C4-2B (cell line): ENCODE measurements at regions not wholly inside any gene's neighbourhood (a gene's known extent, or its start where the extent isn't known, plus 50 kb on each side); places are given as distances from the start of the nearest gene placed in this dataset.

Source experiments
- ZFX ChIP-seq: fragments of 450-650 bp; IDR thresholded peaks from 2 replicates; pipeline ENCODE4 v1.6.1; 2017
- TF ChIP-seq, protein P1 (sequence below): fragments of 450-650 bp; conservative IDR thresholded peaks from 2 replicates; pipeline ENCODE4 v1.5.1; 2017; ENCODE audit warnings: mild to moderate bottlenecking

DNA sequence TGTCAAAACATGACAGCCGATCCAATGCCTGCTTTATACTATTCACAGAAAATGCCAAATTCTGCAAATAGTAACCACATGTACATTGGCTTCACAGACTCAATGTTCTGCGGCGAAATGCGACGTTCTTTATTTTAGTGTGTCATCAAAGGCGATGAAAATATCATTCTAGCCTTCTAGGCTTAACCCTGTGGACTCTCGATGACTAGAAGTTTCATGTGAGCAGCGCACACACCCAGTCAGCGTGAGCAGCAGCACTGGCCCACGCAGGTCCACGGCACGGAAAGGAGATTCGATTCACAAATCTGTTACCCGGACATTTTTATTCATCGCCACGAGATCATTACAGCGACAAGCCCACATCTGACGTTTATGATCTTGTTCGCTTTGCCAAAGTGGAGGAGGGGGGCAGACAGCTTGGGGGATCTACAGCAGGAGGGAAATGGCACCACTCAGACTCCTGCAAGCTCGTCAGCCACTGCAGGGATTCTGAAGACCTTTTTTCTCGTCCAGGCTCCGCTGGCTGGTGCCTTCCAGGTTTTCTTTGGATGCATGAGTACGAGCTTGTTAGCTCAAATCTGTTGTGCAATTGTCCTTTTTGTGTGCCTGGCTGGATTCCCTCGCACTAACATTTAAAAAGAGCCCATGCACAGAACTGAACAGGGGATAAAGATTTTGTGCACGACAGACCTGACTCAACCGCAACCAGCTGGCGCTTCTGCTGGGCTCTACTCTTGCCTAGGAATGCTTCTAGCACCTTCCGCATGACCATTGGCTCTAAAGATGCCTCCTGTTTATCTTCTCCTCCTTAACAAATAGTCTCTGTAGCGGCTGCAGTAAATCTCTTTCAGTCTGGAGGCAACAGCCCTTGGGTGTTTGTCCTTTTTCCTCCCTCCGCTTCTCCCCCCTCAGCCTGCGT lies 938.4 kb downstream of the MCTP2 start:
- TF ChIP-seq, protein P1, sequence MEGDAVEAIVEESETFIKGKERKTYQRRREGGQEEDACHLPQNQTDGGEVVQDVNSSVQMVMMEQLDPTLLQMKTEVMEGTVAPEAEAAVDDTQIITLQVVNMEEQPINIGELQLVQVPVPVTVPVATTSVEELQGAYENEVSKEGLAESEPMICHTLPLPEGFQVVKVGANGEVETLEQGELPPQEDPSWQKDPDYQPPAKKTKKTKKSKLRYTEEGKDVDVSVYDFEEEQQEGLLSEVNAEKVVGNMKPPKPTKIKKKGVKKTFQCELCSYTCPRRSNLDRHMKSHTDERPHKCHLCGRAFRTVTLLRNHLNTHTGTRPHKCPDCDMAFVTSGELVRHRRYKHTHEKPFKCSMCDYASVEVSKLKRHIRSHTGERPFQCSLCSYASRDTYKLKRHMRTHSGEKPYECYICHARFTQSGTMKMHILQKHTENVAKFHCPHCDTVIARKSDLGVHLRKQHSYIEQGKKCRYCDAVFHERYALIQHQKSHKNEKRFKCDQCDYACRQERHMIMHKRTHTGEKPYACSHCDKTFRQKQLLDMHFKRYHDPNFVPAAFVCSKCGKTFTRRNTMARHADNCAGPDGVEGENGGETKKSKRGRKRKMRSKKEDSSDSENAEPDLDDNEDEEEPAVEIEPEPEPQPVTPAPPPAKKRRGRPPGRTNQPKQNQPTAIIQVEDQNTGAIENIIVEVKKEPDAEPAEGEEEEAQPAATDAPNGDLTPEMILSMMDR: no peak
- no peak for TF ChIP-seq ZFX
